ENCODE measurements at regions not wholly inside any gene's neighbourhood (a gene's known extent, or its start where the extent isn't known, plus 50 kb on each side); places are given as distances from the start of the nearest gene placed in this dataset.
A peak's percentile ranks its signal among the peaks of the same experiment; 100 is the strongest.
"Not testable (repeated sequence)": the region's sequence is repeated elsewhere in the genome, so short reads cannot be mapped to it uniquely, and the experiment has no call there.

GRCh38 chr18:67455890-67456501, 60.5 kb downstream of the DSEL start:
- DNase-seq (ENCODE audit: low read depth) = peak; percentile 11

- no peak for DNase-seq (ENCODE audit: low read depth)
Measured at GRCh38 chr18:67453901-67454300, 62.6 kb downstream of the DSEL start.

GRCh38 chr18:67451960-67452359, 64.6 kb downstream of the DSEL start:
- DNase-seq (ENCODE audit: low read depth) = no peak

GRCh38 chr18:67451101-67451500, 65.4 kb downstream of the DSEL start:
- DNase-seq (ENCODE audit: low read depth) = not testable (repeated sequence)

GRCh38 chr18:67433971-67434370, 82.5 kb downstream of the DSEL start:
- no peak for DNase-seq (ENCODE audit: low read depth)

GRCh38 chr18:67432806-67433205, 83.7 kb downstream of the DSEL start:
- no peak for DNase-seq (ENCODE audit: low read depth)

GRCh38 chr18:67428805-67429204, 87.7 kb downstream of the DSEL start:
- no peak for DNase-seq (ENCODE audit: low read depth)

GRCh38 chr18:67428158-67428557, 88.4 kb downstream of the DSEL start:
- DNase-seq (ENCODE audit: low read depth) = no peak

GRCh38 chr18:67426486-67426885, 90.0 kb downstream of the DSEL start:
- no peak for DNase-seq (ENCODE audit: low read depth)

- DNase-seq (ENCODE audit: low read depth) = peak; percentile 84
Measured at GRCh38 chr18:67425672-67426071, 90.8 kb downstream of the DSEL start.

GRCh38 chr18:67421651-67422050, 94.9 kb downstream of the DSEL start:
- peak; percentile 13 for DNase-seq (ENCODE audit: low read depth)

GRCh38 chr18:67417864-67418523, 98.5 kb downstream of the DSEL start:
- DNase-seq (ENCODE audit: low read depth) = peak; percentile 72

- no peak for DNase-seq (ENCODE audit: low read depth)
Measured at GRCh38 chr18:67411116-67411515, 105.4 kb downstream of the DSEL start.

GRCh38 chr18:67410075-67411070, 106.1 kb downstream of the DSEL start:
- DNase-seq (ENCODE audit: low read depth) = no peak

- DNase-seq (ENCODE audit: low read depth) = no peak
Measured at GRCh38 chr18:67408240-67408639, 108.3 kb downstream of the DSEL start.

GRCh38 chr18:67406714-67407113, 109.8 kb downstream of the DSEL start:
- DNase-seq (ENCODE audit: low read depth) = no peak

GRCh38 chr18:67402543-67402942, 114.0 kb downstream of the DSEL start:
- peak; percentile 85 for DNase-seq (ENCODE audit: low read depth)

GRCh38 chr18:67400502-67401117, 115.9 kb downstream of the DSEL start:
- DNase-seq (ENCODE audit: low read depth) = peak; percentile 60

GRCh38 chr18:67386032-67386431, 130.5 kb downstream of the DSEL start:
- peak; percentile 26 for DNase-seq (ENCODE audit: low read depth)

GRCh38 chr18:67385455-67385854, 131.1 kb downstream of the DSEL start:
- DNase-seq (ENCODE audit: low read depth) = peak; percentile 64

GRCh38 chr18:67384057-67384456, 132.5 kb downstream of the DSEL start:
- not testable (repeated sequence) for DNase-seq (ENCODE audit: low read depth)

GRCh38 chr18:67381608-67382150, 134.8 kb downstream of the DSEL start:
- no peak for DNase-seq (ENCODE audit: low read depth)
